PC-3 (cell line): ENCODE measurements at regions not wholly inside any gene's neighbourhood (a gene's known extent, or its start where the extent isn't known, plus 50 kb on each side); places are given as distances from the start of the nearest gene placed in this dataset.

Experiments used
- ATAC-seq: fragments of 200-7000 bp; cut with Tn5 transposase; 2 replicates; pipeline ENCODE4 v1.9.1; 2020; ENCODE audit warnings: mild to moderate bottlenecking, moderate library complexity
- BruUV-seq: library from RNA; stranded (reverse); fragments of 400-500 nt; replicated peaks from 2 replicates; lab custom pipeline; 2021; lab: Mats Ljungman, UMichigan
- CTCF ChIA-PET: fragments of 300-600 bp; sonication (Branson Sonifier 250); formaldehyde crosslinking; loops from one replicate; lab custom pipeline; 2022; ENCODE audit warnings: antibody characterized with exemption; lab: Charles Lee
- POLR2A ChIA-PET: fragments of 300-600 bp; sonication (Branson Sonifier 250); formaldehyde crosslinking; loops from one replicate; lab custom pipeline; 2022; ENCODE audit warnings: antibody characterized with exemption; ENCODE audit not compliant: unreplicated experiment; lab: Charles Lee
- DNase-seq: peaks from one replicate; pipeline ENCODE4 v3.0.0-alpha.2; 2015
- H2AFZ ChIP-seq: fragments of 300-600 bp; sonication (generic); 2 replicates; pipeline ENCODE4 v1.6.0; 2016; ENCODE audit warnings: antibody characterized with exemption, low read length
- H3F3A ChIP-seq: fragments of 300-600 bp; sonication (generic); one replicate; pipeline ENCODE4 v1.6.0; 2017; ENCODE audit warnings: antibody characterized with exemption, low read length, control low read depth, mild to moderate bottlenecking; ENCODE audit not compliant: unreplicated experiment
- H3K27ac ChIP-seq: fragments of 300-600 bp; sonication (generic); 2 replicates; pipeline ENCODE4 v1.5.1; 2016; ENCODE audit warnings: mild to moderate bottlenecking, low read length
- H3K27me3 ChIP-seq: fragments of 300-600 bp; sonication (generic); 2 replicates; pipeline ENCODE4 v1.6.1; 2016; ENCODE audit warnings: low read length, mixed read lengths
- H3K36me3 ChIP-seq: fragments of 300-600 bp; sonication (generic); 2 replicates; pipeline ENCODE4 v1.6.1; 2016; ENCODE audit warnings: low read depth, mixed run types, low read length, mixed read lengths
- H3K4me1 ChIP-seq: fragments of 300-600 bp; sonication (generic); 2 replicates; pipeline ENCODE4 v1.5.1; 2016; ENCODE audit warnings: low read length; ENCODE audit not compliant: insufficient read depth
- H3K4me2 ChIP-seq: fragments of 300-600 bp; sonication (generic); 2 replicates; pipeline ENCODE4 v1.6.0; 2016; ENCODE audit warnings: low read length
- H3K4me3 ChIP-seq: fragments of 300-600 bp; sonication (generic); 2 replicates; pipeline ENCODE4 v1.5.1; 2016; ENCODE audit warnings: mild to moderate bottlenecking, low read length, mixed read lengths
- H3K79me2 ChIP-seq: fragments of 300-600 bp; sonication (generic); 2 replicates; pipeline ENCODE4 v1.6.1; 2017; ENCODE audit warnings: low read length, mixed read lengths
- H3K9ac ChIP-seq: fragments of 300-600 bp; sonication (generic); 2 replicates; pipeline ENCODE4 v1.6.0; 2016; ENCODE audit warnings: mild to moderate bottlenecking, low read length
- H3K9me2 ChIP-seq: fragments of 300-600 bp; sonication (generic); replicated peaks from 2 replicates; pipeline ENCODE4 v1.6.1; 2016; ENCODE audit warnings: mixed run types, low read length, mixed read lengths
- H3K9me3 ChIP-seq: fragments of 300-600 bp; sonication (generic); 2 replicates; pipeline ENCODE4 v1.6.1; 2016; ENCODE audit warnings: low read length, mixed read lengths
- H4K20me1 ChIP-seq: fragments of 300-600 bp; sonication (generic); 2 replicates; pipeline ENCODE4 v1.6.1; 2016; ENCODE audit warnings: low read length, mixed read lengths
- CTCF ChIP-seq: fragments of 300-600 bp; sonication (generic); conservative IDR thresholded peaks from 2 replicates; pipeline ENCODE4 v1.5.1; 2017; ENCODE audit warnings: antibody characterized with exemption, low read depth, mild to moderate bottlenecking, low read length
- EZH2 ChIP-seq: fragments of 300-600 bp; sonication (generic); IDR thresholded peaks from one replicate; pipeline ENCODE4 v1.6.1; 2017; ENCODE audit warnings: antibody characterized with exemption, mild to moderate bottlenecking, low read length; ENCODE audit not compliant: unreplicated experiment
- EZH2phosphoT487 ChIP-seq: fragments of 300-600 bp; sonication (generic); IDR thresholded peaks from 2 replicates; pipeline ENCODE4 v1.6.1; 2018; ENCODE audit warnings: mild to moderate bottlenecking, antibody characterized with exemption, low read length, borderline replicate concordance
- intact Hi-C: fragments of 100-400 bp; cut with micrococcal nuclease; formaldehyde crosslinking; loops from 2 replicates; pipeline ENCODE4 v1.9.0; 2023

GRCh38 chr1:18549906-18550305, 69.2 kb downstream of the KLHDC7A start:
- Histone ChIP-seq H3K27ac (no peak overlapping the region), H3K4me3 (no peak overlapping the region), H3K9ac (no peak overlapping the region), H4K20me1 (no peaks in the 10 kb centered on the region), H3K9me2 (no peaks in the 10 kb centered on the region), H3K27me3 (peaks cover 88% of the 10 kb centered on the region), H3K79me2 (no peaks in the 10 kb centered on the region), H3K4me1 (no peaks in the 10 kb centered on the region), H2AFZ (no peak overlapping the region), H3F3A (no peaks in the 10 kb centered on the region), H3K36me3 (no peaks in the 10 kb centered on the region), H3K4me2 (no peak overlapping the region), H3K9me3 (no peaks in the 10 kb centered on the region)
- TF ChIP-seq EZH2, result no peak
- TF ChIP-seq EZH2phosphoT487, result no peak
- TF ChIP-seq CTCF, result no peak
- intact Hi-C loops, result no loop called here
- ATAC-seq (no peak), DNase-seq (no peak)
- ChIA-PET CTCF (no interaction called here), POLR2A (no interaction called here)
- no TSS peak for BruUV-seq

- CTCF ChIA-PET, result no interaction called here
- intact Hi-C loops, result no loop called here
Measured at GRCh38 chr1:18552631-18553030, 71.9 kb downstream of the KLHDC7A start.

DNA sequence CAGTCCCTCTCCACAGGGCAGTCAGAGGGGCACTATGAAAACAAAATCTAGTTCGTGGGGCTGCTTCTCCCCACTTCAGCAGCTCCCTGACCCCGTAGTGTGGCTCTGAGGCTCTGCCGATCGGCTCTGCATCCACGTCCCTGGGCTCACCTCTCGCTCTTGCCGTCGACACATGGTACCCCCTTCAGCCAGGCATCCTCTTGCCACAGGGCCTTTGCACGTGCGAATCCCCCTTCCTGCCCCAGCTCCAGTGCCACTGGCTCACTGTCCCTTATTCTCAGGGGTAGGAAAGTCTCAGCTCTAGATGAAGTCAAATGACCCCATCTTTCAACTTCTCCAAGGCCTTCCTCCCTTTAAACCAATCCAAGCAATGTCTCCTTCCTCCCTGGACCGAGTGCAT, 72.7 kb downstream of the KLHDC7A start:
- Histone ChIP-seq H3K27me3 (peaks cover 74% of the 10 kb centered on the region), H3K9me3 (no peaks in the 10 kb centered on the region), H3K9ac (no peak overlapping the region), H4K20me1 (no peaks in the 10 kb centered on the region), H3K36me3 (no peaks in the 10 kb centered on the region), H3K9me2 (no peaks in the 10 kb centered on the region), H3K4me2 (no peak overlapping the region), H3K27ac (no peak overlapping the region), H3F3A (no peaks in the 10 kb centered on the region), H2AFZ (no peak overlapping the region), H3K4me1 (no peaks in the 10 kb centered on the region), H3K4me3 (no peak overlapping the region), H3K79me2 (no peaks in the 10 kb centered on the region)
- ChIA-PET POLR2A (no interaction called here), CTCF (no interaction called here)
- no TSS peak for BruUV-seq
- no peak for ATAC-seq
- DNase-seq, result no peak
- intact Hi-C loops, result no loop called here
- no peak for TF ChIP-seq EZH2phosphoT487
- no peak for TF ChIP-seq CTCF
- TF ChIP-seq EZH2, result no peak

More at GRCh38 chr1:18552631-18553030, 71.9 kb downstream of the KLHDC7A start:
- POLR2A ChIA-PET, result no interaction called here
- no peak overlapping the region for H3K9ac ChIP-seq
- ATAC-seq (no peak), DNase-seq (no peak)
- H3F3A ChIP-seq, result no peaks in the 10 kb centered on the region
- peaks cover 74% of the 10 kb centered on the region for H3K27me3 ChIP-seq
- no peak overlapping the region for H3K27ac ChIP-seq
- H4K20me1 ChIP-seq, result no peaks in the 10 kb centered on the region
- no peak overlapping the region for H3K4me3 ChIP-seq
- H3K79me2 ChIP-seq, result no peaks in the 10 kb centered on the region
- H3K36me3 ChIP-seq, result no peaks in the 10 kb centered on the region
- no peak for TF ChIP-seq CTCF
- no peak for TF ChIP-seq EZH2phosphoT487
- no peak for TF ChIP-seq EZH2
- H3K4me2 ChIP-seq, result no peak overlapping the region
- no peaks in the 10 kb centered on the region for H3K9me3 ChIP-seq
- H2AFZ ChIP-seq, result no peak overlapping the region
- H3K4me1 ChIP-seq, result no peaks in the 10 kb centered on the region
- H3K9me2 ChIP-seq, result no peaks in the 10 kb centered on the region
- no TSS peak for BruUV-seq
